GM18517 (cell line): ENCODE measurements at regions not wholly inside any gene's neighbourhood (a gene's known extent, or its start where the extent isn't known, plus 50 kb on each side); places are given as distances from the start of the nearest gene placed in this dataset.

Experiments used
- ATAC-seq: cut with Tn5 transposase; IDR thresholded peaks from one replicate; pipeline ENCODE4 v1.9.1; 2021; ENCODE audit warnings: mild to moderate bottlenecking, moderate library complexity; ENCODE audit not compliant: unreplicated experiment

- no peak for ATAC-seq
Observed at GRCh38 chr6:97790926-97791590, 508.0 kb upstream of the MMS22L start.

GRCh38 chr6:97805596-97805995 lies 522.6 kb upstream of the MMS22L start:
- ATAC-seq, result no peak

GRCh38 chr6:97812940-97813339 lies 529.9 kb upstream of the MMS22L start:
- no peak for ATAC-seq

- no peak for ATAC-seq
Observed at GRCh38 chr6:97813889-97814567, 531.0 kb upstream of the MMS22L start.

GRCh38 chr6:97815301-97815812 lies 532.3 kb upstream of the MMS22L start:
- no peak for ATAC-seq

- ATAC-seq, result no peak
Observed at GRCh38 chr6:97816526-97816925, 533.5 kb upstream of the MMS22L start.

GRCh38 chr6:97819710-97820109 lies 536.7 kb upstream of the MMS22L start:
- no peak for ATAC-seq

GRCh38 chr6:97820400-97820799 lies 537.4 kb upstream of the MMS22L start:
- no peak for ATAC-seq

- ATAC-seq, result no peak
Observed at GRCh38 chr6:97822632-97823031, 539.6 kb upstream of the MMS22L start.

GRCh38 chr6:97841763-97842162 lies 558.7 kb upstream of the MMS22L start:
- no peak for ATAC-seq

- no peak for ATAC-seq
Observed at GRCh38 chr6:97842521-97842920, 559.5 kb upstream of the MMS22L start.

GRCh38 chr6:97849390-97849789 lies 566.4 kb upstream of the MMS22L start:
- ATAC-seq, result no peak

GRCh38 chr6:97850458-97851212 lies 567.6 kb upstream of the MMS22L start:
- no peak for ATAC-seq

GRCh38 chr6:97863697-97864096 lies 580.7 kb upstream of the MMS22L start:
- ATAC-seq, result no peak

- ATAC-seq, result no peak
Observed at GRCh38 chr6:97864366-97864765, 581.4 kb upstream of the MMS22L start.

GRCh38 chr6:97864826-97865225 lies 581.8 kb upstream of the MMS22L start:
- ATAC-seq, result no peak

GRCh38 chr6:97865612-97866011 lies 582.6 kb upstream of the MMS22L start:
- no peak for ATAC-seq

GRCh38 chr6:97866616-97867015 lies 583.6 kb upstream of the MMS22L start:
- ATAC-seq, result no peak

GRCh38 chr6:97867177-97867576 lies 584.2 kb upstream of the MMS22L start:
- no peak for ATAC-seq

- ATAC-seq, result no peak
Observed at GRCh38 chr6:97870273-97870672, 587.3 kb upstream of the MMS22L start.

- no peak for ATAC-seq
Observed at GRCh38 chr6:97876711-97877110, 593.7 kb upstream of the MMS22L start.

- no peak for ATAC-seq
Observed at GRCh38 chr6:97882755-97883154, 599.7 kb upstream of the MMS22L start.
